Stimulated activated CD4-positive, alpha-beta T cell treated with anti-CD3 and anti-CD28 coated beads, Interleukin-4, amount 100 ng/mL, for 48 hours (primary cell): ENCODE measurements at regions not wholly inside any gene's neighbourhood (a gene's known extent, or its start where the extent isn't known, plus 50 kb on each side); places are given as distances from the start of the nearest gene placed in this dataset.
"Not testable (repeated sequence)": the region's sequence is repeated elsewhere in the genome, so short reads cannot be mapped to it uniquely, and the experiment has no call there.

Experiments
- DNase-seq, 2 donors: peaks; one replicate each; pipeline ENCODE4 v3.0.0-alpha.2; 2020; ENCODE audit warnings: low read depth in 2 of 2

DNA sequence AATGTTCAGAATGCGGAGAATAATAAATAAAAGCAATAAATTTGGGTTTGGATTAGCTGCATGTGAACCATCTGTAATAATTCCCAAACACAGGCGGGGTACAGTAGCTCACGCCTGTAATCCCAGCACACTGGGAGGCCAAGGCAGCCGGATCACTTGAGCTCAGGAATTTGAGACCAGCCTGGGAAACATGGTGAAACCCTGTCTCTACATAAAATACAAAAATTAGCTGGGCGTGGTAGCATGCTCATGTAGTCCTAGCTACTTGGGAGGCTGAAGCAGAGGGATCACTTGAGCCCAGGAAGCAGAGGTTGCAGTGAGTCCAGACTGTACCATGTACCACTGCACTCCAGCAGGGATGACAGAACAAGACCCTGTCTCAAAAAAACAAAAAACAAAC is 53.9 kb upstream of the KCTD7 start:
- DNase-seq: not testable (repeated sequence)

GRCh38 chr7:66575398-66575797 is 53.3 kb upstream of the KCTD7 start:
- no peak for DNase-seq

DNA sequence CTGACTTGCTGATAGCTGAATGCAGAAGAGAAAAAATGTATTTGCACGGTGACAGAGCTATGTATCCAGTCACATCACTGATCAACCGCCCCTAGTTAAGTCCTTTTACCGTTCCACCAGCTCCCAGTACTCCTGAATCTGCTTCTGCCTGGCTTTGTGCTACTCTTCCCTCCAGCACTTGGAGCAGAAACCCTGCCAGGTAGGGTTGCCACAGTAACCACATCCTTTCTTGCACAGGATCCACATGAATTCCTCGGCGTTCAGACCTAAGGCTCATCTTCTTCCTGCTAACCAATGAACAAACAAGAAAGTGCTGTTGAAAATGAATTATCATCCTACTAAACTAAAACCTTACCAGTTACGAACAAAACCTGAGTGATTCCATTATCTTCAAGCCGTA is 52.0 kb upstream of the KCTD7 start:
- DNase-seq: no peak
